H1 (cell line): ENCODE measurements at regions not wholly inside any gene's neighbourhood (a gene's known extent, or its start where the extent isn't known, plus 50 kb on each side); places are given as distances from the start of the nearest gene placed in this dataset.

Experiments used
- BCL11A ChIP-seq, 2 experiments: IDR thresholded peaks; one replicate each; pipeline ENCODE4 v1.6.1; 2011; ENCODE audit warnings: low read depth in 2 of 2, low read length in 2 of 2, mild to moderate bottlenecking in 2 of 2
- FOSL1 ChIP-seq: IDR thresholded peaks from 2 replicates; pipeline ENCODE4 v1.6.1; 2011; ENCODE audit warnings: mild to moderate bottlenecking, low read depth, low read length, moderate library complexity; ENCODE audit not compliant: insufficient read depth
- GABPA ChIP-seq: IDR thresholded peaks from 2 replicates; pipeline ENCODE4 v1.6.1; 2011; ENCODE audit warnings: mild to moderate bottlenecking, low read length, moderate library complexity, borderline replicate concordance; ENCODE audit not compliant: insufficient read depth
- GTF2F1 ChIP-seq: IDR thresholded peaks from 2 replicates; pipeline ENCODE4 v1.6.1; 2012; ENCODE audit warnings: low read depth, low read length, improper control_type of control experiment, borderline replicate concordance
- JUN ChIP-seq: IDR thresholded peaks from 2 replicates; pipeline ENCODE4 v1.6.1; 2011; ENCODE audit warnings: low read depth, mild to moderate bottlenecking, improper control_type of control experiment, low read length
- SAP30 ChIP-seq: fragments of 300-600 bp; sonication (generic); IDR thresholded peaks from 2 replicates; pipeline ENCODE4 v1.7.1; 2012; ENCODE audit warnings: low read length, moderate library complexity, mild to moderate bottlenecking, inconsistent platforms; ENCODE audit not compliant: insufficient read depth, insufficient replicate concordance
- TAF1 ChIP-seq: IDR thresholded peaks from 2 replicates; pipeline ENCODE4 v1.6.1; 2011; ENCODE audit warnings: mild to moderate bottlenecking, low read depth, low read length
- TF ChIP-seq, protein P1 (sequence below): fragments of 300-600 bp; sonication (generic); IDR thresholded peaks from 2 replicates; pipeline ENCODE4 v1.7.1; 2012; ENCODE audit warnings: low read length, moderate library complexity, mild to moderate bottlenecking, inconsistent platforms; ENCODE audit not compliant: insufficient replicate concordance
- TF ChIP-seq, protein P2 (sequence below): IDR thresholded peaks from 2 replicates; pipeline ENCODE4 v1.6.1; 2012; ENCODE audit warnings: low read length, inconsistent platforms
- TF ChIP-seq, protein P3 (sequence below): IDR thresholded peaks from 2 replicates; pipeline ENCODE4 v1.6.1; 2012; ENCODE audit warnings: inconsistent platforms

DNA sequence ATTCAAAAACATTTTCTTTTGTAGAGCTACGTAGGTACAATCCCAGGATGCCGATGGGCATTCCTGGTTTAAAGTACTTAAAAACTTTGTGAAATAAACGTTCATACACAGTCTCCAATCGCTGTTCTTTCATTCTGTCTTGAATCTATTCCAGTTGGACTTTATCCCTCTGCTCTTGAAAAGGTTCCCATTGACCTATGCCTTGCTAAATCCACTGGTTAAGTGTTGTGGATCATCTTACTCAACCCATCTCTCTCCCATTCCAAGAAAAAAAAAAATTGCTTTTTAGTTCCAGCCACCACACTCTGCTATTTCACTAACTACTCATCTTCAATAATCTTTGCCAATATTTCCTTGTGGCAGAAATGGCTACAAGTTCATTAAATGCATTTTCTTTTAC lies 542.3 kb upstream of the GRIA3 start (continued):
- TF ChIP-seq, protein P1, sequence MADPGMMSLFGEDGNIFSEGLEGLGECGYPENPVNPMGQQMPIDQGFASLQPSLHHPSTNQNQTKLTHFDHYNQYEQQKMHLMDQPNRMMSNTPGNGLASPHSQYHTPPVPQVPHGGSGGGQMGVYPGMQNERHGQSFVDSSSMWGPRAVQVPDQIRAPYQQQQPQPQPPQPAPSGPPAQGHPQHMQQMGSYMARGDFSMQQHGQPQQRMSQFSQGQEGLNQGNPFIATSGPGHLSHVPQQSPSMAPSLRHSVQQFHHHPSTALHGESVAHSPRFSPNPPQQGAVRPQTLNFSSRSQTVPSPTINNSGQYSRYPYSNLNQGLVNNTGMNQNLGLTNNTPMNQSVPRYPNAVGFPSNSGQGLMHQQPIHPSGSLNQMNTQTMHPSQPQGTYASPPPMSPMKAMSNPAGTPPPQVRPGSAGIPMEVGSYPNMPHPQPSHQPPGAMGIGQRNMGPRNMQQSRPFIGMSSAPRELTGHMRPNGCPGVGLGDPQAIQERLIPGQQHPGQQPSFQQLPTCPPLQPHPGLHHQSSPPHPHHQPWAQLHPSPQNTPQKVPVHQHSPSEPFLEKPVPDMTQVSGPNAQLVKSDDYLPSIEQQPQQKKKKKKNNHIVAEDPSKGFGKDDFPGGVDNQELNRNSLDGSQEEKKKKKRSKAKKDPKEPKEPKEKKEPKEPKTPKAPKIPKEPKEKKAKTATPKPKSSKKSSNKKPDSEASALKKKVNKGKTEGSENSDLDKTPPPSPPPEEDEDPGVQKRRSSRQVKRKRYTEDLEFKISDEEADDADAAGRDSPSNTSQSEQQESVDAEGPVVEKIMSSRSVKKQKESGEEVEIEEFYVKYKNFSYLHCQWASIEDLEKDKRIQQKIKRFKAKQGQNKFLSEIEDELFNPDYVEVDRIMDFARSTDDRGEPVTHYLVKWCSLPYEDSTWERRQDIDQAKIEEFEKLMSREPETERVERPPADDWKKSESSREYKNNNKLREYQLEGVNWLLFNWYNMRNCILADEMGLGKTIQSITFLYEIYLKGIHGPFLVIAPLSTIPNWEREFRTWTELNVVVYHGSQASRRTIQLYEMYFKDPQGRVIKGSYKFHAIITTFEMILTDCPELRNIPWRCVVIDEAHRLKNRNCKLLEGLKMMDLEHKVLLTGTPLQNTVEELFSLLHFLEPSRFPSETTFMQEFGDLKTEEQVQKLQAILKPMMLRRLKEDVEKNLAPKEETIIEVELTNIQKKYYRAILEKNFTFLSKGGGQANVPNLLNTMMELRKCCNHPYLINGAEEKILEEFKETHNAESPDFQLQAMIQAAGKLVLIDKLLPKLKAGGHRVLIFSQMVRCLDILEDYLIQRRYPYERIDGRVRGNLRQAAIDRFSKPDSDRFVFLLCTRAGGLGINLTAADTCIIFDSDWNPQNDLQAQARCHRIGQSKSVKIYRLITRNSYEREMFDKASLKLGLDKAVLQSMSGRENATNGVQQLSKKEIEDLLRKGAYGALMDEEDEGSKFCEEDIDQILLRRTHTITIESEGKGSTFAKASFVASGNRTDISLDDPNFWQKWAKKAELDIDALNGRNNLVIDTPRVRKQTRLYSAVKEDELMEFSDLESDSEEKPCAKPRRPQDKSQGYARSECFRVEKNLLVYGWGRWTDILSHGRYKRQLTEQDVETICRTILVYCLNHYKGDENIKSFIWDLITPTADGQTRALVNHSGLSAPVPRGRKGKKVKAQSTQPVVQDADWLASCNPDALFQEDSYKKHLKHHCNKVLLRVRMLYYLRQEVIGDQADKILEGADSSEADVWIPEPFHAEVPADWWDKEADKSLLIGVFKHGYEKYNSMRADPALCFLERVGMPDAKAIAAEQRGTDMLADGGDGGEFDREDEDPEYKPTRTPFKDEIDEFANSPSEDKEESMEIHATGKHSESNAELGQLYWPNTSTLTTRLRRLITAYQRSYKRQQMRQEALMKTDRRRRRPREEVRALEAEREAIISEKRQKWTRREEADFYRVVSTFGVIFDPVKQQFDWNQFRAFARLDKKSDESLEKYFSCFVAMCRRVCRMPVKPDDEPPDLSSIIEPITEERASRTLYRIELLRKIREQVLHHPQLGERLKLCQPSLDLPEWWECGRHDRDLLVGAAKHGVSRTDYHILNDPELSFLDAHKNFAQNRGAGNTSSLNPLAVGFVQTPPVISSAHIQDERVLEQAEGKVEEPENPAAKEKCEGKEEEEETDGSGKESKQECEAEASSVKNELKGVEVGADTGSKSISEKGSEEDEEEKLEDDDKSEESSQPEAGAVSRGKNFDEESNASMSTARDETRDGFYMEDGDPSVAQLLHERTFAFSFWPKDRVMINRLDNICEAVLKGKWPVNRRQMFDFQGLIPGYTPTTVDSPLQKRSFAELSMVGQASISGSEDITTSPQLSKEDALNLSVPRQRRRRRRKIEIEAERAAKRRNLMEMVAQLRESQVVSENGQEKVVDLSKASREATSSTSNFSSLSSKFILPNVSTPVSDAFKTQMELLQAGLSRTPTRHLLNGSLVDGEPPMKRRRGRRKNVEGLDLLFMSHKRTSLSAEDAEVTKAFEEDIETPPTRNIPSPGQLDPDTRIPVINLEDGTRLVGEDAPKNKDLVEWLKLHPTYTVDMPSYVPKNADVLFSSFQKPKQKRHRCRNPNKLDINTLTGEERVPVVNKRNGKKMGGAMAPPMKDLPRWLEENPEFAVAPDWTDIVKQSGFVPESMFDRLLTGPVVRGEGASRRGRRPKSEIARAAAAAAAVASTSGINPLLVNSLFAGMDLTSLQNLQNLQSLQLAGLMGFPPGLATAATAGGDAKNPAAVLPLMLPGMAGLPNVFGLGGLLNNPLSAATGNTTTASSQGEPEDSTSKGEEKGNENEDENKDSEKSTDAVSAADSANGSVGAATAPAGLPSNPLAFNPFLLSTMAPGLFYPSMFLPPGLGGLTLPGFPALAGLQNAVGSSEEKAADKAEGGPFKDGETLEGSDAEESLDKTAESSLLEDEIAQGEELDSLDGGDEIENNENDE: no peak
- no peak for TF ChIP-seq TAF1
- no peak for TF ChIP-seq GTF2F1
- TF ChIP-seq, protein P2, sequence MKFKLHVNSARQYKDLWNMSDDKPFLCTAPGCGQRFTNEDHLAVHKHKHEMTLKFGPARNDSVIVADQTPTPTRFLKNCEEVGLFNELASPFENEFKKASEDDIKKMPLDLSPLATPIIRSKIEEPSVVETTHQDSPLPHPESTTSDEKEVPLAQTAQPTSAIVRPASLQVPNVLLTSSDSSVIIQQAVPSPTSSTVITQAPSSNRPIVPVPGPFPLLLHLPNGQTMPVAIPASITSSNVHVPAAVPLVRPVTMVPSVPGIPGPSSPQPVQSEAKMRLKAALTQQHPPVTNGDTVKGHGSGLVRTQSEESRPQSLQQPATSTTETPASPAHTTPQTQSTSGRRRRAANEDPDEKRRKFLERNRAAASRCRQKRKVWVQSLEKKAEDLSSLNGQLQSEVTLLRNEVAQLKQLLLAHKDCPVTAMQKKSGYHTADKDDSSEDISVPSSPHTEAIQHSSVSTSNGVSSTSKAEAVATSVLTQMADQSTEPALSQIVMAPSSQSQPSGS: no peak
- no peak for TF ChIP-seq GABPA
- no peak for TF ChIP-seq BCL11A (IDR thresholded peaks at IDR 0.05; ENCODE audit: low read depth in 2 of 2, low read length in 2 of 2)
- TF ChIP-seq, protein P3, sequence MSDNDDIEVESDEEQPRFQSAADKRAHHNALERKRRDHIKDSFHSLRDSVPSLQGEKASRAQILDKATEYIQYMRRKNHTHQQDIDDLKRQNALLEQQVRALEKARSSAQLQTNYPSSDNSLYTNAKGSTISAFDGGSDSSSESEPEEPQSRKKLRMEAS: no peak
- no peak for TF ChIP-seq SAP30
- no peak for TF ChIP-seq FOSL1
- no peak for TF ChIP-seq JUN
